ENCODE measurements at regions not wholly inside any gene's neighbourhood (a gene's known extent, or its start where the extent isn't known, plus 50 kb on each side); places are given as distances from the start of the nearest gene placed in this dataset.

- Histone ChIP-seq H3K4me1 (ENCODE audit: low read depth) (no peaks in the 10 kb centered on the region), H3K9me3 (no peaks in the 10 kb centered on the region), H3K36me3 (ENCODE audit: low read depth) (no peaks in the 10 kb centered on the region), H3K4me3 (no peak overlapping the region)
- intact Hi-C loops (cut with DNase I, micrococcal nuclease) = no loop called here
- DNase-seq (no peak), ATAC-seq (no peak)
- TF ChIP-seq, protein P1, sequence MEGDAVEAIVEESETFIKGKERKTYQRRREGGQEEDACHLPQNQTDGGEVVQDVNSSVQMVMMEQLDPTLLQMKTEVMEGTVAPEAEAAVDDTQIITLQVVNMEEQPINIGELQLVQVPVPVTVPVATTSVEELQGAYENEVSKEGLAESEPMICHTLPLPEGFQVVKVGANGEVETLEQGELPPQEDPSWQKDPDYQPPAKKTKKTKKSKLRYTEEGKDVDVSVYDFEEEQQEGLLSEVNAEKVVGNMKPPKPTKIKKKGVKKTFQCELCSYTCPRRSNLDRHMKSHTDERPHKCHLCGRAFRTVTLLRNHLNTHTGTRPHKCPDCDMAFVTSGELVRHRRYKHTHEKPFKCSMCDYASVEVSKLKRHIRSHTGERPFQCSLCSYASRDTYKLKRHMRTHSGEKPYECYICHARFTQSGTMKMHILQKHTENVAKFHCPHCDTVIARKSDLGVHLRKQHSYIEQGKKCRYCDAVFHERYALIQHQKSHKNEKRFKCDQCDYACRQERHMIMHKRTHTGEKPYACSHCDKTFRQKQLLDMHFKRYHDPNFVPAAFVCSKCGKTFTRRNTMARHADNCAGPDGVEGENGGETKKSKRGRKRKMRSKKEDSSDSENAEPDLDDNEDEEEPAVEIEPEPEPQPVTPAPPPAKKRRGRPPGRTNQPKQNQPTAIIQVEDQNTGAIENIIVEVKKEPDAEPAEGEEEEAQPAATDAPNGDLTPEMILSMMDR (IDR thresholded peaks at IDR 0.05) = no peak
Observed at GRCh38 chr2:18722101-18722500, 132.7 kb upstream of the NT5C1B start.

- no peak overlapping the region for H3K4me3 ChIP-seq
- DNase-seq = no peak
- H3K4me1 ChIP-seq (ENCODE audit: low read depth) = no peaks in the 10 kb centered on the region
- H3K36me3 ChIP-seq (ENCODE audit: low read depth) = no peaks in the 10 kb centered on the region
- TF ChIP-seq, protein P1 (IDR thresholded peaks at IDR 0.05) = no peak
- no peak for ATAC-seq
- intact Hi-C loops (cut with DNase I, micrococcal nuclease) = no loop called here
- H3K9me3 ChIP-seq = no peaks in the 10 kb centered on the region
Observed at GRCh38 chr2:18721038-18721922, 131.9 kb upstream of the NT5C1B start.

DNA sequence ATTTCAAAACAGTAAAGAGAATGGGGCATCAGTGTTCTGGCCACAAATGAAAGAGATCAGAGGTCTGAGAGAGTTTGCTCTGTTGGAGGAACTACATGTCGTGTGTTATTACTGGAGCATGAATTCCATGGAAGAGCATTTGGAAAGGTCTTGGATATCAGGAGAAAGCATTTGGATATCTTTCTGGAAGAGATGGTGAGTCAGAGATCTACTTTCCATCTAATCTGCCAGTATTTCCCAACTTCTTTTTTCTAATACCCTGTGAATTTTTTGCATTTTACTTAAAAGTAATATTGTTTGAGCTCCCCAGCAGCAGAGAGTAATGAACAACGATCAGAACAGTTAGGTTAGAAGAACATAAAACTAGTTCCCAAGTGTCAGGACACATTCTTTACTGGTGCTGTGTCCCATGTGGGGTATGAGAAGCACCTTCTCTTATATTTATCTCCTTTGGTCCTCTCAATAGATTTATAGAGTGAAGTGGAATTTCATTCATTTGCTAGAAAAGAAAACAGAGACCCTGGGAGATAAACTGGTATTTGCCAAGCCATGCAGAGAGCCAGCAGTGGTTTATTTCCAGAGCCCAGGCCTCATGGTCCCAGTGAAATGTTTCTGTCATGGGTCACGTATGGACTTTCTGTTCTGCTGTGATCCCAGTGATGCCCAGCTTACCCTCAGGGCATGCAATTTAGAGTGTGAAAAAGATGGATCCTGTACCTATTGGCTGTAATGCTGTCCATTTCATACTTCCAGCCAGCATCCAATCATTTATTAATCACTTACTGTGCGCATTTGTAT lies 130.8 kb upstream of the NT5C1B start:
- H3K4me3 ChIP-seq = no peak overlapping the region
- no peak for ATAC-seq
- no peaks in the 10 kb centered on the region for H3K9me3 ChIP-seq
- TF ChIP-seq, protein P1 (IDR thresholded peaks at IDR 0.05) = no peak
- no peaks in the 10 kb centered on the region for H3K36me3 ChIP-seq (ENCODE audit: low read depth)
- intact Hi-C loops (cut with DNase I, micrococcal nuclease) = no loop called here
- DNase-seq = no peak
- no peaks in the 10 kb centered on the region for H3K4me1 ChIP-seq (ENCODE audit: low read depth)

DNA sequence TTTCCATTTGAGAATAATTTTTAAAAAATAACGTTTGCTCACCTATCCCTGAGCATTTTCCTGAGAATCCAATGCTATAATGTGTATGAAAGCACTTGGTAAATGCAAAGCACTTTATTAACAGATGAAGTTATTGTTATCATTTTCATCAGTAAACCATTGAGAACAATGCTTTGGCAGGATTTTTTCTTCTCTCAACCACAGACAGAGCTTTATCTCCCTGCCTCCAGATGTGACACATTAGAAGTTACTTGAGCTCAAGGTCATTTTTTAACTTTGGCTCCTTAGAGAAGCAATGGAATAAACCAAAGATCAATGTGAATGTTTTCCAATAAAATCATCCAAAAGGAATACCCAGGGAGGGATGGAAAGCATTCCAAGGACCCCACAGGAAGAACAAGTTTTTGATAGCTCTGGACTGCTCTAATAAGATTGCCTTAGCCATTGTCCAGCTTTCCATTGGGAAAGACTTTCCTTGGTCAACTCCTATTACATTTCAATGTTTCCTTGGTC lies 118.9 kb upstream of the NT5C1B start:
- Histone ChIP-seq H3K9me3 (peaks cover 7% of the 10 kb centered on the region), H3K4me1 (ENCODE audit: low read depth) (no peaks in the 10 kb centered on the region), H3K36me3 (ENCODE audit: low read depth) (no peaks in the 10 kb centered on the region), H3K4me3 (no peak overlapping the region)
- no peak for DNase-seq
- TF ChIP-seq, protein P1 (IDR thresholded peaks at IDR 0.05) = no peak
- ATAC-seq = no peak
- intact Hi-C loops (cut with DNase I, micrococcal nuclease) = no loop called here

DNA sequence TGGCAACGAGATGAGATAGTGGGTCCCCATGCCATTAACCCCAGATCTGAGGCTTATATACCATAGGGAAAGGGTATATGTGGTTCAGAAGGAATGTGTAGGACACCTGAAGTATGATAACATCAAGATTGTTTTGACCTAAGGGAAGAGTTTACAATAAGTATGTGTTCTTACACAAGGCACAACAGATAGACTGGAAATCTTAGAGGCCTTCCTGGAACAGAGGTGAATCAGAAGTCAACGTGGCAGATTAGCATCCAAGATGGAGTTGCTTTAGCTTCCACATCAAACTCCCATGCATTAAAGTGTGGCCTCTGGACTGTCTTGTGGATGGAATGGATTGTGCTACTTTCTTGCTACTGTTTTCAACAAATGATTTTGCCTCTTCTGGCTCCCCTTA lies 116.6 kb upstream of the NT5C1B start:
- Histone ChIP-seq H3K9me3 (no peaks in the 10 kb centered on the region), H3K4me1 (ENCODE audit: low read depth) (no peaks in the 10 kb centered on the region), H3K4me3 (no peak overlapping the region), H3K36me3 (ENCODE audit: low read depth) (no peaks in the 10 kb centered on the region)
- TF ChIP-seq, protein P1 (IDR thresholded peaks at IDR 0.05) = no peak
- no peak for DNase-seq
- intact Hi-C loops (cut with DNase I, micrococcal nuclease) = no loop called here
- ATAC-seq = no peak
